C4-2B (cell line): ENCODE measurements at regions not wholly inside any gene's neighbourhood (a gene's known extent, or its start where the extent isn't known, plus 50 kb on each side); places are given as distances from the start of the nearest gene placed in this dataset.
A peak's percentile ranks its signal among the peaks of the same experiment; 100 is the strongest.

Source experiments
- H3K27ac ChIP-seq: fragments of 450-650 bp; 2 replicates; pipeline ENCODE4 v1.5.1; 2017
- ZFX ChIP-seq: fragments of 450-650 bp; IDR thresholded peaks from 2 replicates; pipeline ENCODE4 v1.6.1; 2017
- TF ChIP-seq, protein P1 (sequence below): fragments of 450-650 bp; conservative IDR thresholded peaks from 2 replicates; pipeline ENCODE4 v1.5.1; 2017; ENCODE audit warnings: mild to moderate bottlenecking

DNA sequence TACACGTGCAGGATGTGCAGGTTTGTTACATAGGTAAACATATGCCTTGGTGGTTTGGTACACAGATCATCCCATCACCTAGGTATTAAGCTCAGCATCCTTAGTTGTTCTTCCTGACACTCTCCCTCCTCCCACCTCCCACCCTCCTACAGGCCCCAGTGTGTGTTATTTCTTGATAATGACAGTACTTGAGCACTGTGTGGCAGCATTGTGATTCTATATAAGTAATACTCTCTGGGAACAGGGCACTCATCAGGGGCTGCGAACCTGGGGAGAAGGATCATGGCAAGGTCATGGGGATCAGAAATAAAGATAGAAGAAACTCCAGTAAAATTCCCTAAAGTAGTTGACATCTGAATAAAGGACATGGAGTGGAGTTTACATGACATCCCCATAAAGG lies 1256.2 kb upstream of the CRIM1 start:
- no peak overlapping the region for H3K27ac ChIP-seq
- TF ChIP-seq, protein P1, sequence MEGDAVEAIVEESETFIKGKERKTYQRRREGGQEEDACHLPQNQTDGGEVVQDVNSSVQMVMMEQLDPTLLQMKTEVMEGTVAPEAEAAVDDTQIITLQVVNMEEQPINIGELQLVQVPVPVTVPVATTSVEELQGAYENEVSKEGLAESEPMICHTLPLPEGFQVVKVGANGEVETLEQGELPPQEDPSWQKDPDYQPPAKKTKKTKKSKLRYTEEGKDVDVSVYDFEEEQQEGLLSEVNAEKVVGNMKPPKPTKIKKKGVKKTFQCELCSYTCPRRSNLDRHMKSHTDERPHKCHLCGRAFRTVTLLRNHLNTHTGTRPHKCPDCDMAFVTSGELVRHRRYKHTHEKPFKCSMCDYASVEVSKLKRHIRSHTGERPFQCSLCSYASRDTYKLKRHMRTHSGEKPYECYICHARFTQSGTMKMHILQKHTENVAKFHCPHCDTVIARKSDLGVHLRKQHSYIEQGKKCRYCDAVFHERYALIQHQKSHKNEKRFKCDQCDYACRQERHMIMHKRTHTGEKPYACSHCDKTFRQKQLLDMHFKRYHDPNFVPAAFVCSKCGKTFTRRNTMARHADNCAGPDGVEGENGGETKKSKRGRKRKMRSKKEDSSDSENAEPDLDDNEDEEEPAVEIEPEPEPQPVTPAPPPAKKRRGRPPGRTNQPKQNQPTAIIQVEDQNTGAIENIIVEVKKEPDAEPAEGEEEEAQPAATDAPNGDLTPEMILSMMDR, result 0 out of 2 replicates have a peak, but pooled peaks have one; percentile 4
- TF ChIP-seq ZFX, result no peak

GRCh38 chr2:35082072-35082471 lies 1273.5 kb upstream of the CRIM1 start:
- TF ChIP-seq, protein P1, result no peak
- no peak for TF ChIP-seq ZFX
- no peak overlapping the region for H3K27ac ChIP-seq

DNA sequence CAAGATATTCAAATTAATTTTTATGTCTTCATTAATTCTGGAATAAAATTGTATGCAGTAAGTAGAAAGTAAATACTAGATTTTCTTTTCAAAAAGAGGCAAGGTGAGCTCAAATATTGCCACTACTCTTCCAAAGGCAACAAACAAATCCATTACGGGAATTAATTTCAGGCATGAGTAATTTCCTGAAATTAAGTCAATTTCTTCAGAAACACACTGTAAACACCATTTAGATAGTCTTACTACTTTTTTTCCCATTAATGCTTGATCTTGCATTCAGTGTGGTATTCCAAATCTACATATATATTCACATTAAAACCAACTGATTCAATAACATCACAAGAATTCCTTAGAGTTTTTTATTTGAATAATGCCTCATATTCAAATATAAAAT lies 1274.0 kb upstream of the CRIM1 start:
- no peak overlapping the region for H3K27ac ChIP-seq
- TF ChIP-seq ZFX, result no peak

GRCh38 chr2:35081001-35081621 lies 1274.5 kb upstream of the CRIM1 start:
- no peak for TF ChIP-seq ZFX
- TF ChIP-seq, protein P1, result no peak
- no peak overlapping the region for H3K27ac ChIP-seq

DNA sequence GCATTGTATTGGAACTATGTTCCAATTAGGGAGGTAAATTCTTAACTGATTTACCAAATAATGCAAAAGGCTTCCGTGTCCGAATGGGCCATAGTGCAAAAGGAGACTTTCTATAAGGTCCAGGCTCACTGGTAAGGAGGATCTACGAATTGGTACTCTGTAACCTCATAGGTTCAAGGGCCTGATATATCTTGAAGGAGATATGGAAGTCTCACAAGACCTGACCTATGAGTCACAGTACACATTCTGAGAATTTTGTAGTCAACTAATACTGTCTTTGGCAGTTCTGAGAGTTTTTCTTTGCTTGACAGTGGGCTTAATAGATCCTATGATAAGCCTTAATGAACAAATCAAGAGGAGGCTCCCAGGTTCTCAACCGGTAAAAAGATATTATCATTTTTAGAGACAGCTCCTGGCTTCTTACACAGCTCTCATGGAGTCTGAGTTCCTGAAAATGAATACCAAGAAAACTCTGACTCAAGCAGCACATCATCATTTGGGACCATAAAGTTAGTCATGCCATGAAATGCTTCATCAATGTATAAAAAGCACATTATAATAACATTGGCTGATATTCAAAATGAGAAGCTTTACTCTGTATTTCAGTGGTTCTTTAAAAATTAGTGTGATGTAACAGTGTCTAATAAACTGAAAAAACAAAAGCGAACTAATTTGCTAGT lies 1275.2 kb upstream of the CRIM1 start:
- no peak for TF ChIP-seq ZFX
- TF ChIP-seq, protein P1, result no peak
- no peak overlapping the region for H3K27ac ChIP-seq

DNA sequence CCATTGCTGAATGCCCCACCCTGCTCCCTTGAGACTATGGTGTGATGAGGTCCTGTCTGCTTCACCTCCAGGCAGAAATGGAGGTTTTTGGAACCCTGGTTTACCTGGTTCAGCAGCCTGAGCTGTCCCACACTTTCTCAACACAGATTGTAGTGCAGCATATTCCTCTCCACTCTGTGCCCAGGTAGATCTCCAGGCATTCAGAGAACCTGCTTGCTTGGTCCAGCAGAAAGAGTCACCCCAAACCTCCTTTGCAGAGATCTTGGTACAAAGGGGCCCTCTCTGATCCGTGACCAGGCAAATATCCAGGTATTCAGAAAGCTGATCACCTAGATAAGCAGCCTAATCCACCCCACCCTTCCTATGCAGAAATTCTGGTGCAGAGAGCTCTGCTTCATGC lies 1288.2 kb upstream of the CRIM1 start:
- no peak overlapping the region for H3K27ac ChIP-seq
- TF ChIP-seq, protein P1, result no peak
- no peak for TF ChIP-seq ZFX

DNA sequence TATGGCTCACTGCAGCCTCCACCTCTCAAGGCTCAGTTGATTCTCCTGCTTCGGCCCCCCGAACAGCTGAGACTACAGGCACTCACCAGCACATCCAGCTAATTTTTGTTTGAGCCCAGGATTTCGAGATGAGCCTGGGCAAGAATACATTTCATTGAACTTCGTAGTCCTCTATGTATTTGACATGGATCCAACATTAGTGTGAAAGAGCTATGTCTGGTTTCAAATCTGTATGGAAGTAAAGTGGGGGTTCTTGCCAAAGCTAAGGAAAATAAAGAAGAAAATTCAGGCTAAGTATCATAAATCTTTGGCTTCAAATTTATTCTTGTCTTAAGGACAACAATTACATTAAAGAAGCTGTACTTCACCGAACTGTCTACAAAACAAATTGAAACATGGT lies 1291.7 kb upstream of the CRIM1 start:
- TF ChIP-seq ZFX, result no peak
- TF ChIP-seq, protein P1, result no peak
- H3K27ac ChIP-seq, result no peak overlapping the region

DNA sequence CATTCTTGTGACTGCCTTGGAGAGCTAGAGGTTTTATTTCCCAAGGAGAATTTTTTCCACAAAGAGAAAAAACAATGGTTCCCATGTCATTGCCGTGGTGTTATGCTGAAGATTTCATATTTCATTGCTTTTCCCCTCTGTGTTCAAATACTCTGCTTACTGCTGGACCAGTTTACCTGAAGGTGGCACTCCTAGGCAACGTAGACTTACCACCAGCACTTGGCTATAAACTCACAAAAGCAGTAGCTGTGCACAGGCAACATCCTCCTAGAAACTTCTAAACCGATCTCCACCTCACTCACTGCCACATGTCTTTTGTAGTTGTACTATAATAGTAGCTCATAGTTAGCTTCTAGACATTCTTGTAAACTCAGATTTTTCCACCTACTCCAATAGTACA lies 1319.7 kb upstream of the CRIM1 start:
- H3K27ac ChIP-seq, result no peak overlapping the region

More for the DNA sequence above, 1319.7 kb upstream of the CRIM1 start:
- TF ChIP-seq, protein P1, result peak; percentile 64
- TF ChIP-seq ZFX, result no peak
